Sigmoid colon (tissue), 6 donors: ENCODE measurements at regions not wholly inside any gene's neighbourhood (a gene's known extent, or its start where the extent isn't known, plus 50 kb on each side); places are given as distances from the start of the nearest gene placed in this dataset.

Experiments used
- DNase-seq: peaks from one replicate; pipeline ENCODE4 v3.0.0-alpha.2; 2019
- H3K27ac ChIP-seq, 4 donors: fragments of 200-600 bp; sonication (generic); one replicate each; pipeline ENCODE4 v1.5.1; 2016 to 2019; ENCODE audit warnings: mild to moderate bottlenecking in 1 of 4
- H3K27me3 ChIP-seq, 3 donors: fragments of 200-600 bp; sonication (generic); one replicate each; pipeline ENCODE4 v1.5.1; 2019; ENCODE audit warnings: mild to moderate bottlenecking in 1 of 3
- H3K36me3 ChIP-seq, 4 donors: fragments of 200-600 bp; sonication (generic); one replicate each; pipeline ENCODE4 v1.5.1; 2016 to 2019
- H3K4me1 ChIP-seq, 4 donors: fragments of 200-600 bp; sonication (generic); one replicate each; pipeline ENCODE4 v1.5.1; 2017 to 2019
- H3K4me3 ChIP-seq, 4 donors: fragments of 200-600 bp; sonication (generic); one replicate each; pipeline ENCODE4 v1.5.1; 2017 to 2019; ENCODE audit warnings: mild to moderate bottlenecking in 2 of 4, moderate library complexity in 1 of 4
- H3K9me3 ChIP-seq, 4 donors: fragments of 200-600 bp in 3 of 4; sonication (generic) in 3 of 4; one replicate each; pipeline versions ENCODE4 v1.5.1 to v1.6.1; 2013 to 2019
- EP300 ChIP-seq, 4 donors: sonication (generic); formaldehyde crosslinking; IDR thresholded peaks; one replicate each; pipeline ENCODE4 v1.6.1; 2017; ENCODE audit warnings: antibody characterized with exemption in 4 of 4
- POLR2A ChIP-seq, 2 donors: fragments of 450-650 bp; IDR thresholded peaks; one replicate each; pipeline ENCODE4 v1.6.1; 2016; ENCODE audit warnings: antibody characterized with exemption in 2 of 2, mild to moderate bottlenecking in 2 of 2, moderate library complexity in 2 of 2
- POLR2AphosphoS5 ChIP-seq, 4 donors: sonication (generic); formaldehyde crosslinking; IDR thresholded peaks; one replicate each; pipeline ENCODE4 v1.6.1; 2017; ENCODE audit warnings: antibody characterized with exemption in 4 of 4
- WGBS, 2 donors: extraction: QIAGEN DNeasy Blood & Tissue Kit; methylation state at CpG; one replicate each; pipeline ENCODE4 v1.1.7; 2013; 5-methylcytosine and 5-hydroxymethylcytosine counted together
- intact Hi-C: fragments of 100-400 bp; cut with DNase I; formaldehyde crosslinking; loops from one replicate; pipeline ENCODE4 v1.15.1; 2023
- TF ChIP-seq, protein P1 (sequence below), 4 experiments: fragments of 450-650 bp in 3 of 4; fragments of 200-600 bp in 1 of 4; IDR thresholded peaks; one replicate each; pipeline ENCODE4 v1.5.1; 2016 to 2019; ENCODE audit warnings: antibody characterized with exemption in 4 of 4, mild to moderate bottlenecking in 3 of 4, moderate library complexity in 2 of 4
- donor health status: healthy with polysubstance abuse.
- donor health status: healthy.

DNA sequence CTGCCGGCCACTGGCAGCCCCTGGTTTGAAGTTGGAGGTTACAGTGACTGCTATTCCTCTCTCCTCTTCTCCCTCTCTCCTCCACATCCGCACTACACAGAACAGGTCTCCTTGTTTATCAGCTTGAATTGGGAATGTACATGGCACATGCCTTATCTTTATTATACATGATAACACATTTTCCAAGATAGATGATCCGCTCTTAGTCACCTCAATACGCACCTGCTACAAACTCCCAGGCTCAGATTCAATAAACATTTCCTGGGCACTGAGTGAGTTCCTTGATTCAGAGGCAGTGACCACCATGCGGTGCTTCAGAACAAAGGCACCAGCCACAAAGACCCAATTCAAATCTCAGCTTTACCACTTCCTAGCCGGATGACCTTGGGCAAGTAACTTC, 227.7 kb downstream of the TSHZ3 start:
- H3K36me3 ChIP-seq, result no peaks in the 10 kb centered on the region
- no peaks in the 10 kb centered on the region for H3K9me3 ChIP-seq
- intact Hi-C loops, result no loop called here
- no peak overlapping the region for H3K4me3 ChIP-seq
- H3K27ac ChIP-seq, result no peak overlapping the region
- H3K4me1 ChIP-seq, result peaks cover 0 to 18% (median 12%) of the 10 kb centered on the region in 4 donors
- DNase-seq, result no peak
- 27 to 75% methylated on average over 6 of the region's 6 CpGs for WGBS, 2 donors
- H3K27me3 ChIP-seq, result no peaks in the 10 kb centered on the region
- no peak for TF ChIP-seq POLR2AphosphoS5 (IDR thresholded peaks at IDR 0.05)
- TF ChIP-seq, protein P1, sequence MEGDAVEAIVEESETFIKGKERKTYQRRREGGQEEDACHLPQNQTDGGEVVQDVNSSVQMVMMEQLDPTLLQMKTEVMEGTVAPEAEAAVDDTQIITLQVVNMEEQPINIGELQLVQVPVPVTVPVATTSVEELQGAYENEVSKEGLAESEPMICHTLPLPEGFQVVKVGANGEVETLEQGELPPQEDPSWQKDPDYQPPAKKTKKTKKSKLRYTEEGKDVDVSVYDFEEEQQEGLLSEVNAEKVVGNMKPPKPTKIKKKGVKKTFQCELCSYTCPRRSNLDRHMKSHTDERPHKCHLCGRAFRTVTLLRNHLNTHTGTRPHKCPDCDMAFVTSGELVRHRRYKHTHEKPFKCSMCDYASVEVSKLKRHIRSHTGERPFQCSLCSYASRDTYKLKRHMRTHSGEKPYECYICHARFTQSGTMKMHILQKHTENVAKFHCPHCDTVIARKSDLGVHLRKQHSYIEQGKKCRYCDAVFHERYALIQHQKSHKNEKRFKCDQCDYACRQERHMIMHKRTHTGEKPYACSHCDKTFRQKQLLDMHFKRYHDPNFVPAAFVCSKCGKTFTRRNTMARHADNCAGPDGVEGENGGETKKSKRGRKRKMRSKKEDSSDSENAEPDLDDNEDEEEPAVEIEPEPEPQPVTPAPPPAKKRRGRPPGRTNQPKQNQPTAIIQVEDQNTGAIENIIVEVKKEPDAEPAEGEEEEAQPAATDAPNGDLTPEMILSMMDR (IDR thresholded peaks at IDR 0.05), result no peak
- TF ChIP-seq POLR2A (IDR thresholded peaks at IDR 0.05), result no peak
- no peak for TF ChIP-seq EP300 (IDR thresholded peaks at IDR 0.05)

DNA sequence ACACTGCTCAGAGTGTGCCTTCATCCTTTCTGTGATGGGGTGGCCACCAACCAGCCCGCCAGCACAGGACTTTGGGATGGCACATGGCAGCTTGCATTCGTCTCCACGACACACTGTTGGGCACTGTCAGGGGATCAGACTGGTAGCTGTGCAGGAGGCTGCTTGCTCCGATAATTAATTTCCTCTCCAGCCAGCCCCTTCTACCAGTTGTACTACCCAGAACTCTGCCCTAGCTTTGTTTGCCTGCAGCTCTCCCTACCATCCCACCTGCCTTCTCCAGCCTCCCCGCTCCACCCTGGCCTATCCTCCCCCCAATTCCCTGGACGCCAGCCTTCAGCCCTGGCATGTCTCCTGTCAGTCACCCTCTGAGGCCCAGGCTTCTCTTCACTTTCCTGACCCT, 228.3 kb downstream of the TSHZ3 start:
- Histone ChIP-seq H3K4me1 (peaks cover 0 to 18% (median 12%) of the 10 kb centered on the region in 4 donors), H3K4me3 (no peak overlapping the region), H3K27me3 (no peaks in the 10 kb centered on the region), H3K9me3 (no peaks in the 10 kb centered on the region), H3K36me3 (no peaks in the 10 kb centered on the region), H3K27ac (no peak overlapping the region)
- 81 to 89% methylated on average over 6 of the region's 6 CpGs for WGBS, 2 donors
- DNase-seq, result no peak
- TF ChIP-seq POLR2AphosphoS5 (IDR thresholded peaks at IDR 0.05) (no peak), POLR2A (IDR thresholded peaks at IDR 0.05) (no peak), EP300 (IDR thresholded peaks at IDR 0.05) (no peak)
- TF ChIP-seq, protein P1 (IDR thresholded peaks at IDR 0.05), result no peak
- intact Hi-C loops, result no loop called here

DNA sequence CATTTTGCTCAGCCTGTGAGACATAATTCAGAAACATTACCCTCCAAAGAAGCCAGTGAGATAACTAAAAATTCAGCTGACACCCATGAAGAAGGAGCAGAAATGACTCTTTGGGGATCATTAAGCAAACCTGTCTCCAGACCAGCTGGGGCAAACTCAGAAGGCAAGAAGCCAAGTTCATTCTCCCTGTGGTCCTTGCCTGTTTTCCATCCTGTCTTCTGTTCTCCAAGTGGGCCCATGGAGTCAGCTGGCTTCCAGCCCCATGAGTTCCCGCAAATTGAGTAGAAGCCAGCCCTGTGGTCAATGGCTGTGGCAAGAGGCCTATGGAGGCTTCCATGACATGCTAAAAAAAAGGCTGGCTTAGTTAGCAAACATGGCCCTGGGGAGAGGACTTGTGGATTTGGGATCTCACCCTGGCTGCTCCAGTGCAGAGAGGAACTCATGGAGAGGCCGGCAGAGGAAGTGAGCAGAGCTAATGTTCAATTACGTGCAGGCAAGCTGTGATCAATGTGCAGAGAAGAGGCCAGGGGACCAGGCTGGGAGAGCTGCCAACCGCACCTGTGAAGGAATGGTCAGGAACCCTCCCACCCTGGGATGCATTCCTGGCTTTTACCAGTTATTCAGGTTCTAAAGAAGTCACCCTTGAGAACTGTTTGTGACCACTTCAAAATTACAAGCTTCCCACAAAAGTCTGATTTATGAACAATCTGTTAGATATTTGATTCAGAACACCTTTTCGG, 229.1 kb downstream of the TSHZ3 start:
- no peaks in the 10 kb centered on the region for H3K27me3 ChIP-seq
- no peaks in the 10 kb centered on the region for H3K9me3 ChIP-seq
- DNase-seq, result peak; percentile 19
- intact Hi-C loops, result no loop called here
- no peak overlapping the region for H3K4me3 ChIP-seq
- no peak overlapping the region for H3K27ac ChIP-seq
- 93 to 95% methylated on average over 5 of the region's 5 CpGs for WGBS, 2 donors
- no peaks in the 10 kb centered on the region for H3K36me3 ChIP-seq
- TF ChIP-seq EP300 (IDR thresholded peaks at IDR 0.05) (no peak), POLR2A (IDR thresholded peaks at IDR 0.05) (no peak), POLR2AphosphoS5 (IDR thresholded peaks at IDR 0.05) (no peak)
- TF ChIP-seq, protein P1 (IDR thresholded peaks at IDR 0.05), result no peak
- peaks cover 0 to 18% (median 12%) of the 10 kb centered on the region in 4 donors for H3K4me1 ChIP-seq

DNA sequence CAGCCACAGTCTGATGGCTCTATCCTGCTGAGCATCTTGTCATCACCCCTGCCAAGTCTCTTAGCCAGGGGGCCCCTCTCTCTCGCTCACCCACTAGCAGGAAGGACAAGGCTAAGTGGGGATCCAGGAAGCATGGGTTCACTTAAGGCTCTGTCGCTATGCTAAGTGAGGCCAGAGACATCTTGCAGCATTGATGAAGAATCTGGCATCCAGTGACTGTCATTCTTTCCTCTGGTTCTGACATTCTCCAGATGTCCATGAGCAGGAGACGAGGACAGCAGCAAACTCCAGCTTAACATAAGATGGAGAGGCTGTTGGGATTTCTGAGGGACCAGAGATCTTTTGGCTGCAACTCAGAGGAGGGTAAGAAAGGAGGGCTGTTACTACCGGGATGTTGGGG, 230.2 kb downstream of the TSHZ3 start:
- Histone ChIP-seq H3K27ac (no peak overlapping the region), H3K9me3 (no peaks in the 10 kb centered on the region), H3K4me3 (no peak overlapping the region), H3K36me3 (no peaks in the 10 kb centered on the region), H3K27me3 (no peaks in the 10 kb centered on the region), H3K4me1 (peaks cover 0 to 18% (median 12%) of the 10 kb centered on the region in 4 donors)
- WGBS, 2 donors, result 75 to 88% methylated on average over 4 of the region's 4 CpGs
- TF ChIP-seq POLR2A (IDR thresholded peaks at IDR 0.05) (no peak), POLR2AphosphoS5 (IDR thresholded peaks at IDR 0.05) (peak in 2 of 4 donors; percentile 34)
- DNase-seq, result peak; percentile 29
- intact Hi-C loops, result no loop called here

DNA sequence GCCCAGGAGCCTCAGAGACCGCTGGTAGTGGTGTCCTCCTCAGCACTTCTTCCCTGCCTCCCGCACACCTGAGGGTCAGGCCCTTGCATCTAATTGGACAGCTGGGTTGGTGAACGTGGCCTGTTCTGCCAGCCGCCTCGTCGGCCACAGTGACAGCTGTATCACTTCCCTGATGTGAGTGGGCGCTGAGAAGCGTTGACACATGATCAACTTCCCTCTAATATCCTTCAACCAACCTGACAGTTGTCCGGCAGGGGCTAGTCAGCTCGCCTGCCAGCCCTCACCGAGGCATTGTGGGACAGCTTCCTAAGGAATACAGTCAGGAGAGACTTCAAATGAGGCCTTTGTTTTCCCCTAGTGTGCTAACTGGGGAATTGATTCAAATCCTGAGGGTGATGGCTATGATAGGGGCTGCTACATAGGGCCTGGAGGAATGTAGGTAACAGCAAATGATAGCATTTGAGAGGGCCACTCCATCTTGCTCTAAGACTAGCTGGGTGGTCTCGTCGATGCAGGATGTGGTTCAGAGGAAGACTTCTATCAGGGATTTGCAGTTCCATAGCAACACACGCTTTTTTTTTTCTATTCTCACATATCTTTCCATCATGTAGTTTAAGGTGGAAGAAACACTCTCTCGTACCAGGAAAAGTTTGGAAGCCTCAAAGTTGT, 230.8 kb downstream of the TSHZ3 start:
- Histone ChIP-seq H3K4me3 (no peak overlapping the region), H3K9me3 (no peaks in the 10 kb centered on the region), H3K36me3 (no peaks in the 10 kb centered on the region), H3K27me3 (no peaks in the 10 kb centered on the region), H3K4me1 (peaks cover 0 to 18% (median 12%) of the 10 kb centered on the region in 4 donors), H3K27ac (no peak overlapping the region)
- intact Hi-C loops, result no loop called here
- TF ChIP-seq EP300 (IDR thresholded peaks at IDR 0.05), result no peak
- no peak for TF ChIP-seq POLR2A (IDR thresholded peaks at IDR 0.05)
- no peak for TF ChIP-seq POLR2AphosphoS5 (IDR thresholded peaks at IDR 0.05)
- TF ChIP-seq, protein P1 (IDR thresholded peaks at IDR 0.05), result no peak
- 75 to 86% methylated on average over 15 of the region's 15 CpGs for WGBS, 2 donors
- peak; percentile 56 for DNase-seq
